Uterus (tissue), 2 donors: ENCODE measurements at regions not wholly inside any gene's neighbourhood (a gene's known extent, or its start where the extent isn't known, plus 50 kb on each side); places are given as distances from the start of the nearest gene placed in this dataset.

ENCODE experiments used
- CTCF ChIP-seq, 4 experiments: fragments of 200-600 bp in 2 of 4; fragments of 450-650 bp in 2 of 4; sonication (generic) in 2 of 4; IDR thresholded peaks; one replicate each; pipeline ENCODE4 v1.5.1; 2016 to 2019; ENCODE audit warnings: antibody characterized with exemption in 4 of 4, mild to moderate bottlenecking in 2 of 4, moderate library complexity in 1 of 4
- POLR2A ChIP-seq, 2 donors: fragments of 450-650 bp; IDR thresholded peaks; one replicate each; pipeline ENCODE4 v1.6.1; 2016; ENCODE audit warnings: antibody characterized with exemption in 2 of 2, mild to moderate bottlenecking in 1 of 2, moderate library complexity in 1 of 2

- TF ChIP-seq CTCF (IDR thresholded peaks at IDR 0.05): no peak
- no peak for TF ChIP-seq POLR2A (IDR thresholded peaks at IDR 0.05)
Observed at GRCh38 chr18:40651163-40651562, 1303.9 kb upstream of the PIK3C3 start.
